Bronchial epithelial cell (primary cell): ENCODE measurements at regions not wholly inside any gene's neighbourhood (a gene's known extent, or its start where the extent isn't known, plus 50 kb on each side); places are given as distances from the start of the nearest gene placed in this dataset.

Experiments
- DNase-seq: peaks from one replicate; pipeline ENCODE4 v3.0.0-alpha.2; 2010; ENCODE audit warnings: low read depth
- FAIRE-seq: peaks from 2 replicates; lab custom pipeline; 2011; peaks lifted over from hg19 to GRCh38; lab: Jason Lieb, UNC
- H3K27me3 ChIP-seq: 2 replicates; pipeline ENCODE4 v1.5.1; 2011; ENCODE audit warnings: low read length; ENCODE audit not compliant: control insufficient read depth, insufficient read depth
- H3K36me3 ChIP-seq: 2 replicates; pipeline ENCODE4 v1.5.1; 2011; ENCODE audit warnings: low read length; ENCODE audit not compliant: control insufficient read depth, insufficient read depth
- H3K4me3 ChIP-seq: 2 replicates; pipeline ENCODE4 v1.5.1; 2011; ENCODE audit warnings: mild to moderate bottlenecking, low read depth, low read length, control low read depth
- TF ChIP-seq, protein P1 (sequence below): IDR thresholded peaks from 2 replicates; pipeline ENCODE4 v1.5.1; 2011; ENCODE audit warnings: mild to moderate bottlenecking, moderate library complexity, low read length, control low read depth, inconsistent platforms; ENCODE audit not compliant: insufficient read depth, severe bottlenecking

DNA sequence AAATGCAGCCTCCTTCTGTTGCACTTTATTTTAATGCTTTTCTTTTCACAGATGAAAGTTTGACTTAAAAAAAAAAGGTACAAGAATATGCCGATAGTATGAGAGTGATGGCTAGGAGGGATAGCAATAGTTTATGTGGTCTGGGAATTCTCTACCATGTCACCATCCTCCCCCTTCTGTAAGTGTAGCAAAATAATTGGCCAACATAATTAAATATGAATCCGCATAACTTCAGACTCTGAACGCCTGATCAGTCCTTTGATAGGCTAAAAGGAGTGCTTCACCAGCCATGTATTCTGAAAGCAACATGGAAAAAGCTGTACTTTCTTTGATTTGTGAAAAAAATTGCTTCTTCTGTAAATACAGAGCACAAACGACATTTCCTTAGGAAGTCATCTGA, 95.7 kb upstream of the TTC29 start:
- H3K27me3 ChIP-seq, result no peaks in the 10 kb centered on the region
- DNase-seq, result no peak
- TF ChIP-seq, protein P1, sequence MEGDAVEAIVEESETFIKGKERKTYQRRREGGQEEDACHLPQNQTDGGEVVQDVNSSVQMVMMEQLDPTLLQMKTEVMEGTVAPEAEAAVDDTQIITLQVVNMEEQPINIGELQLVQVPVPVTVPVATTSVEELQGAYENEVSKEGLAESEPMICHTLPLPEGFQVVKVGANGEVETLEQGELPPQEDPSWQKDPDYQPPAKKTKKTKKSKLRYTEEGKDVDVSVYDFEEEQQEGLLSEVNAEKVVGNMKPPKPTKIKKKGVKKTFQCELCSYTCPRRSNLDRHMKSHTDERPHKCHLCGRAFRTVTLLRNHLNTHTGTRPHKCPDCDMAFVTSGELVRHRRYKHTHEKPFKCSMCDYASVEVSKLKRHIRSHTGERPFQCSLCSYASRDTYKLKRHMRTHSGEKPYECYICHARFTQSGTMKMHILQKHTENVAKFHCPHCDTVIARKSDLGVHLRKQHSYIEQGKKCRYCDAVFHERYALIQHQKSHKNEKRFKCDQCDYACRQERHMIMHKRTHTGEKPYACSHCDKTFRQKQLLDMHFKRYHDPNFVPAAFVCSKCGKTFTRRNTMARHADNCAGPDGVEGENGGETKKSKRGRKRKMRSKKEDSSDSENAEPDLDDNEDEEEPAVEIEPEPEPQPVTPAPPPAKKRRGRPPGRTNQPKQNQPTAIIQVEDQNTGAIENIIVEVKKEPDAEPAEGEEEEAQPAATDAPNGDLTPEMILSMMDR, result no peak
- no peak overlapping the region for H3K4me3 ChIP-seq
- no peaks in the 10 kb centered on the region for H3K36me3 ChIP-seq
- FAIRE-seq, result no peak

DNA sequence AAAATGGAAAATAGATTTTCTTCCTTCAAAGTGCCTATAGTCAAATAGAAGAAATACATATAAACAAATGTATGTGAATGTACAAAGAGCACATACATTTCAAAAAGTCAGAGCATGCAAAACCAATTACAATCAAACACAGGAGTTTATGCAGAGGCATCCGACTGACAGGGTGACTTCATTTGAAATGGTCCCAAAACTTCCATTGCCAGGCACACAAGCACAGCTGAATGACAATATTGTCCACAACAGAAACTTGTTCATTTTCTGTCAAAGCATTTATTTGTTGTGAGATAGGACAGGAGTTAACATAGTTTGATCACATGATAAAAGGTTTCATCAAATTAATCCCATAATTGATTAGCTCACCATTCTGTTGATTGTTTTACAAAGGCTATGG, 96.4 kb upstream of the TTC29 start:
- H3K36me3 ChIP-seq, result no peaks in the 10 kb centered on the region
- no peak for DNase-seq
- TF ChIP-seq, protein P1, result no peak
- no peaks in the 10 kb centered on the region for H3K27me3 ChIP-seq
- FAIRE-seq, result no peak
- no peak overlapping the region for H3K4me3 ChIP-seq

DNA sequence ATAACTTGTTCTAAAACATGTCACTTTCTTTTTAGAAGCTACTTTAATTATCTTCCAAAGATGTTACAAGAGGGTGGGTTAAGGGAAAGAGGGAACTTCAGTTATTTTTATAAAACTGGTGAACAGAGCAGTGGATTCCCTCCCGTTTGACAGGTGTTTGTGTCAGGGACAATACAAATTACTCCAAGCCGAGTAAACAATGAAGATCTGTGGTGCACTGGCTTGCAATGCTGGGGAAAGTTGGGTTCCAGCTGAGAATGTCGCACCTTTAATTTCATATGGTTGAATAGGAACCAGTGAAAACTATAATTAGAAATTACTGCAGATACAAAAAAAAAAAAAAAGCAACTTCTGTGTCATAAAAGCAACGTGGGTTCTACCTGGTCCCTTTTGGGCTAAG, 98.6 kb upstream of the TTC29 start:
- Histone ChIP-seq H3K27me3 (no peaks in the 10 kb centered on the region), H3K4me3 (no peak overlapping the region), H3K36me3 (no peaks in the 10 kb centered on the region)
- TF ChIP-seq, protein P1, result no peak
- DNase-seq (no peak), FAIRE-seq (no peak)

DNA sequence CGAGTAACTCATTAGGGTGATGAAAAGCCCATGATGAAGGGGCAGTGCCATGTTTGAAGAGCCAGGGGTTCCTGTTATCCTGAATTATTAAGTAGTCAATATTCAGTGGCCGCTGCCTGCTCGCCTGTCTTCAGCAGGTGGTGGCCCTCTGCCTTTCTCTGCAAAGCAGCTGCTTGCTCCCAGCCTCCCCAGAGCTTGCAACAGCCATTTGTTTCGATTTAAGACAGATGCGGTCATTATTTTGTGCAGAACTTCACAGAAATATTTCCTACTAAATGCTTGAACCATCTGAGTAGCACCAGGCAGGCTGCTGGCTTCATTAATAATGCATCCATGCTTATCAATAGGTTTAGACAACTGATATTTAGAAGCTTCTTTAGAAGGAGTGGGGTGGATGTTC, 104.3 kb upstream of the TTC29 start:
- FAIRE-seq, result no peak

DNA sequence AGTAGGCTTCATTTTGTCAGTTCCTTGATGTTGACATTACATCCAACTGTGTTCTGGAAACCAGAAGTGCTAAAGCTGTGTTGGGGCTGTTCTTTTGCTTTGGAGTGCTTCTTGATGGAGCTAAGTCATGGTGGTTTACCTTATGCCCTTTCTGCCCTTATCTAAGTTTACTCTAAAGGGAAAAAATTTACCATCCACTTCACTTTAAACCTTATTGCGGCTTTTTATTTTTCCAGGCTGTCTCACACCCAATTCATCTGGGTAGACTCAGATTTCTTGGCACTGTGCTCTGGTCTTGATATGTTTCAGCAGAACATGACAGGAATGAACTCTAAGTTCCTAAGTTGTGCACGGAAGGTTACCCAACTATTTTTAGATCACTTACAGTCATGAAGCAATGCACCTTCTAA, 104.7 kb upstream of the TTC29 start:
- no peak overlapping the region for H3K4me3 ChIP-seq

More for the DNA sequence above, 104.3 kb upstream of the TTC29 start:
- TF ChIP-seq, protein P1, result no peak
- Histone ChIP-seq H3K27me3 (no peaks in the 10 kb centered on the region), H3K36me3 (no peaks in the 10 kb centered on the region), H3K4me3 (no peak overlapping the region)
- DNase-seq, result no peak

DNA sequence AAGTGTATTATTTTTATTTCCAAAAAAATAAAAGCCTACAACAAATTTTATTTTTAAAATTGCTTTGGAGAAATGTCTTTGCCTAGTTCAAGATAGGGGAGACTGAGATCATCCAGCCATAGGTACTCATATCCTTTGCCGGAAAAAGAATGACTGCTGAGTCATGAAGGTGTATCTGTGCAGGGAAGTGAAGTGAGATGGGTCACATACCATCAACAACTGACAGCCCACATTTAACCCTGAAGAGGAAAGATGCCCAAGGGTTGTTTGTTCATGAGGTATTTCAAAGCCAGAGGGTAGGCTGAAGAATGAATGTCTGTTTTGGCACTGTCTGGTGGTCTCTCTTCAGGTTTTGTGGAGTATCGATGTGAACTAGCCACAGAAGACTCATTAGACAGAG, 106.7 kb upstream of the TTC29 start:
- DNase-seq (peak; percentile 82), FAIRE-seq (no peak)
- TF ChIP-seq, protein P1, result no peak
- Histone ChIP-seq H3K27me3 (no peaks in the 10 kb centered on the region), H3K36me3 (no peaks in the 10 kb centered on the region), H3K4me3 (no peak overlapping the region)

More for the DNA sequence above, 104.7 kb upstream of the TTC29 start:
- DNase-seq (peak; percentile 72), FAIRE-seq (no peak)
- Histone ChIP-seq H3K27me3 (no peaks in the 10 kb centered on the region), H3K36me3 (no peaks in the 10 kb centered on the region)
- TF ChIP-seq, protein P1, result no peak
